Calu3 (cell line): ENCODE measurements at regions not wholly inside any gene's neighbourhood (a gene's known extent, or its start where the extent isn't known, plus 50 kb on each side); places are given as distances from the start of the nearest gene placed in this dataset.

Experiments
- BruUV-seq: library from RNA; stranded (reverse); fragments of 400-500 nt; replicated peaks from 2 replicates; lab custom pipeline; 2021; lab: Mats Ljungman, UMichigan
- CTCF ChIA-PET: fragments of 300-600 bp; sonication (Branson Sonifier 250); formaldehyde crosslinking; loops from one replicate; lab custom pipeline; 2022; ENCODE audit warnings: antibody characterized with exemption; lab: Charles Lee
- DNase-seq: peaks from one replicate; pipeline ENCODE4 v3.0.0; 2022
- H3K27ac Mint-ChIP-seq: one replicate; pipeline ENCODE4 v1.8.0; 2022; ENCODE audit warnings: mixed read lengths; ENCODE audit not compliant: unreplicated experiment
- H3K27me3 Mint-ChIP-seq: one replicate; pipeline ENCODE4 v1.8.0; 2022; ENCODE audit warnings: mixed read lengths; ENCODE audit not compliant: unreplicated experiment
- H3K36me3 Mint-ChIP-seq: one replicate; pipeline ENCODE4 v1.8.0; 2022; ENCODE audit warnings: mild to moderate bottlenecking, moderate library complexity, mixed read lengths; ENCODE audit not compliant: insufficient read depth, unreplicated experiment
- H3K4me1 Mint-ChIP-seq: one replicate; pipeline ENCODE4 v1.8.0; 2022; ENCODE audit warnings: mild to moderate bottlenecking, low read depth, mixed read lengths; ENCODE audit not compliant: unreplicated experiment
- H3K4me3 Mint-ChIP-seq: one replicate; pipeline ENCODE4 v1.8.0; 2022; ENCODE audit warnings: mild to moderate bottlenecking, low read depth, moderate library complexity, mixed read lengths; ENCODE audit not compliant: unreplicated experiment
- H3K9me3 Mint-ChIP-seq: one replicate; pipeline ENCODE4 v1.8.0; 2022; ENCODE audit warnings: low read depth, mixed read lengths; ENCODE audit not compliant: unreplicated experiment
- intact Hi-C: fragments of 100-400 bp; cut with micrococcal nuclease; formaldehyde crosslinking; loops from one replicate; pipeline ENCODE4 v1.10.0; 2022; ENCODE audit not compliant: unreplicated experiment
- TF ChIP-seq, protein P1 (sequence below): fragments of 200-600 bp; IDR thresholded peaks from one replicate; pipeline ENCODE4 v1.8.0; 2022; ENCODE audit warnings: antibody characterized with exemption; ENCODE audit not compliant: unreplicated experiment

DNA sequence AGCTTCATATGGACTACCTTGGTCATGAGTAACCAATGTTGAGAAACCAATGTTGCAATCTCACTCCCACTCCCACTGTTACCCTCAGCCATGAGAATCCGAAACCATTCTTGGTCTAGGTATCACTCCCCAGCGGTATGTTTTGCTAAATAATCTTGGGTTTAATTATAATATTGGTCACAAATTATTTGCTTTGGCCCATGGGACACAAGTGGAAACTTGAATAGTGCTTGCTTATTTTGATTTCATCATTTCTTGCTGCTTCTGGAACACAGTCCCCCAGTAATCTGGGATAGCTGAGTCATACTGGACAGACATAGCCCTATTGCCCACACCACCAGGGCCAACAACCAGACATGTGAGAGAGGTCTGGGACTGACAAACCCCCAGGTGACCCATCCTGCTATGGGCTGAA lies 171.6 kb upstream of the IPO5 start:
- CTCF ChIA-PET, result no interaction called here
- H3K4me3 Mint-ChIP-seq, result no peak overlapping the region
- H3K27ac Mint-ChIP-seq, result no peak overlapping the region
- intact Hi-C loops, result no loop called here
- H3K27me3 Mint-ChIP-seq, result no peaks in the 10 kb centered on the region
- no peaks in the 10 kb centered on the region for H3K4me1 Mint-ChIP-seq
- H3K36me3 Mint-ChIP-seq, result no peaks in the 10 kb centered on the region
- no TSS peak for BruUV-seq
- DNase-seq, result no peak
- TF ChIP-seq, protein P1, sequence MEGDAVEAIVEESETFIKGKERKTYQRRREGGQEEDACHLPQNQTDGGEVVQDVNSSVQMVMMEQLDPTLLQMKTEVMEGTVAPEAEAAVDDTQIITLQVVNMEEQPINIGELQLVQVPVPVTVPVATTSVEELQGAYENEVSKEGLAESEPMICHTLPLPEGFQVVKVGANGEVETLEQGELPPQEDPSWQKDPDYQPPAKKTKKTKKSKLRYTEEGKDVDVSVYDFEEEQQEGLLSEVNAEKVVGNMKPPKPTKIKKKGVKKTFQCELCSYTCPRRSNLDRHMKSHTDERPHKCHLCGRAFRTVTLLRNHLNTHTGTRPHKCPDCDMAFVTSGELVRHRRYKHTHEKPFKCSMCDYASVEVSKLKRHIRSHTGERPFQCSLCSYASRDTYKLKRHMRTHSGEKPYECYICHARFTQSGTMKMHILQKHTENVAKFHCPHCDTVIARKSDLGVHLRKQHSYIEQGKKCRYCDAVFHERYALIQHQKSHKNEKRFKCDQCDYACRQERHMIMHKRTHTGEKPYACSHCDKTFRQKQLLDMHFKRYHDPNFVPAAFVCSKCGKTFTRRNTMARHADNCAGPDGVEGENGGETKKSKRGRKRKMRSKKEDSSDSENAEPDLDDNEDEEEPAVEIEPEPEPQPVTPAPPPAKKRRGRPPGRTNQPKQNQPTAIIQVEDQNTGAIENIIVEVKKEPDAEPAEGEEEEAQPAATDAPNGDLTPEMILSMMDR, result no peak
- no peaks in the 10 kb centered on the region for H3K9me3 Mint-ChIP-seq

DNA sequence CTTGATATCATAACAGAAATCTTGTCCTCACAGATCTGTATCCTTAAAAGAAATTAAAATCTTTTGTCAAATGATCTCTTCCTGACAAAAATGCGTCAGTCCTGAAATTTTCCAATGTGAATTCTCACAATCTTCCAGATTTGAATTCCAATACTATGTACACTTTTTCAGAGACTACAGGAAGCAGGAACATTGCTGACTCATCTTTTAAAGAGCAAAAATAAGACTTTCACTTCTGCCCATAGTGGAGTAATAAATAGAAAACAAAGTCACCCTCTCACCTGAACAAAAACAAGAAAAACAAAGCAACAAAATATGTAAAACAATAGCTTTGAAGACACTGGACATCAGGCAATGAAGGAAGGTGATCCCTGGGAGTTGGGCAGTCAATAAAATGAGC lies 167.0 kb upstream of the IPO5 start:
- DNase-seq, result no peak
- CTCF ChIA-PET, result no interaction called here
- Mint-ChIP-seq H3K4me1 (no peaks in the 10 kb centered on the region), H3K4me3 (no peak overlapping the region), H3K27me3 (no peaks in the 10 kb centered on the region), H3K9me3 (no peaks in the 10 kb centered on the region), H3K27ac (no peak overlapping the region), H3K36me3 (no peaks in the 10 kb centered on the region)
- no TSS peak for BruUV-seq
- intact Hi-C loops, result no loop called here
- TF ChIP-seq, protein P1, result no peak

DNA sequence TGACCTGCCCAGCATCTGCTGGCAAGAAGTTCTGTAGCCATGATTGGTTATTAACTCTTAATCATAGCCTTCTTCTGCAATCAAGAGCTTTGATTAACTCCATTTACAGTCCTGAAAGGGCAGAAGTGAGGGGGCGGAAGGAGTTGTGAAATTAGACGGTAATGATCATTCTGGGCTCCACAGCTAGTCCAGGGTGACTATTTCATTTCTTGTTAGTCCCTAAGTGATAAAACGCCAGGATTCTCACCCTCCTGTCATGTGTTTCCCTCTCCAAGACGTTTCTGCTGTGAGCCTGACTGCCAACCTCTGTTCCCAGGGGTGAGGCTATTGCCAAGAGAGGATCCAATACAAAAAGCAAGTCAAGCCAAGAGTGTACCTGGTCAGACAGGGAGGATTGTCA lies 155.9 kb upstream of the IPO5 start:
- BruUV-seq, result no TSS peak
- Mint-ChIP-seq H3K9me3 (peaks cover 3% of the 10 kb centered on the region), H3K36me3 (no peaks in the 10 kb centered on the region), H3K4me1 (no peaks in the 10 kb centered on the region), H3K27ac (no peak overlapping the region), H3K4me3 (no peak overlapping the region), H3K27me3 (peaks cover 9% of the 10 kb centered on the region)
- TF ChIP-seq, protein P1, result no peak
- intact Hi-C loops, result no loop called here
- no peak for DNase-seq
- CTCF ChIA-PET, result no interaction called here

DNA sequence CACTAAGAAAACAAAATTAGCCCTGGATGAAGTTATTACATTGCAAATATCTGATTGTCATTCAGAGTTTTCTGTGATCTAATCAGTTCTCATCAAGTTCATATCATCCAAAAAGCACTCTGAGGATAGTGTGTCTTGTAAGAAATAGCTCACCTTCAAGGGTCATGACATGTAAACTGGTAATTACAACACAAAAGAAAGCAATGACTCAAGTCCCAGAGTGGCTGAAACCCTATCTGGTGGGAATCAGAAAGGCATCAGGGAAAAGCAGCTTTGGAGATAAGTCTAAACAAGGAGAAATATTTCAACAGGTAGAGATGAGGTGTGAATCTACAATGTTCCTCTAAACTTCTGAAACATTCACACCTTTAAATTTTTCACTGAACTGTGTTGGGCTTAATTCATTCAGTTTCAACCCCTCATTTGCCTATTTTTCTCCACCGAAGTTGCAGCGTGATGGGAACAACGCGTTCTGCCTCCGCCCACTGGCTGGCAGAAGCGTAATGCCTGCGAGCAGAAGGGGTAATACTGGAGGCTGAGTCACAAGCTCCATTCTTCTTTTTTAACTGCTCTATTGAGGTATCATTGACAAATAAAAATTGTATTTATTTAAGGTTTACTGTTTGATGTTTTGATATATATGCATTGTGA lies 155.2 kb upstream of the IPO5 start:
- no peaks in the 10 kb centered on the region for H3K9me3 Mint-ChIP-seq
- H3K36me3 Mint-ChIP-seq, result no peaks in the 10 kb centered on the region
- CTCF ChIA-PET, result no interaction called here
- DNase-seq, result no peak
- BruUV-seq, result no TSS peak
- H3K27ac Mint-ChIP-seq, result no peak overlapping the region
- H3K27me3 Mint-ChIP-seq, result peaks cover 9% of the 10 kb centered on the region
- TF ChIP-seq, protein P1, result no peak
- no peaks in the 10 kb centered on the region for H3K4me1 Mint-ChIP-seq
- intact Hi-C loops, result no loop called here
- H3K4me3 Mint-ChIP-seq, result no peak overlapping the region
